Kidney epithelial cell (primary cell): ENCODE measurements at regions not wholly inside any gene's neighbourhood (a gene's known extent, or its start where the extent isn't known, plus 50 kb on each side); places are given as distances from the start of the nearest gene placed in this dataset.

Source experiments
- DNase-seq: peaks from one replicate; pipeline ENCODE4 v3.0.0-alpha.2; 2010; ENCODE audit warnings: low read depth
- H3K27me3 ChIP-seq: 2 replicates; pipeline ENCODE4 v1.6.0; 2011; ENCODE audit warnings: low read length; ENCODE audit not compliant: control insufficient read depth, insufficient read depth
- H3K36me3 ChIP-seq: 2 replicates; pipeline ENCODE4 v1.5.1; 2011; ENCODE audit warnings: low read length; ENCODE audit not compliant: control insufficient read depth, insufficient read depth
- H3K4me3 ChIP-seq: 2 replicates; pipeline ENCODE4 v1.5.1; 2011; ENCODE audit warnings: low read depth, mild to moderate bottlenecking, control low read depth, low read length
- CTCF ChIP-seq: IDR thresholded peaks from 2 replicates; pipeline ENCODE4 v1.5.1; 2011; ENCODE audit warnings: mild to moderate bottlenecking, moderate library complexity, low read length, control low read depth, inconsistent platforms; ENCODE audit not compliant: insufficient read depth, poor library complexity, severe bottlenecking

GRCh38 chr5:53361708-53362107 lies 118.7 kb upstream of the FST start:
- Histone ChIP-seq H3K4me3 (no peak overlapping the region), H3K27me3 (no peaks in the 10 kb centered on the region), H3K36me3 (no peaks in the 10 kb centered on the region)
- TF ChIP-seq CTCF: no peak
- DNase-seq: no peak

- H3K4me3 ChIP-seq: no peak overlapping the region
- H3K27me3 ChIP-seq: no peaks in the 10 kb centered on the region
- DNase-seq: no peak
- no peaks in the 10 kb centered on the region for H3K36me3 ChIP-seq
- no peak for TF ChIP-seq CTCF
These were observed 117.9 kb upstream of the FST start for GRCh38 chr5:53362521-53362941.

DNA sequence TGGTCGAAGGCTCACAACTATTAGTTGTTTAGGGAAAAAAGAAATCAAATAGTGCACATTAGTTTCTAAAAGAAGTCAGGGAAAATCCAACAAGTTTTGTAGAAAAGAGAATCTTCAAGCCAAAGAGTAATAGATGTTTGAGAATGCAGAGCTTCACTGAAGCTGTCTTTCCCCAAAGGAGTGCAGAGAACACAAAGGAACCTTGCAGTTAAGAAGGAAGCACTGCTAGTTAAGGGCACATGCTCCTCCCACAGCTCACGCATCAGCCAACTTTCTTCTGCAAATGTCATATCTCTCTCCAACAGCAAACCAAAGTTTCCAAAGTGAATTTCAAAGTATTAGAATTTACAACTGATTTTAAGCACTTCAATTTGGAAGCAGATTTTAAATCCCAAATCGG lies 116.4 kb upstream of the FST start:
- no peak for TF ChIP-seq CTCF
- no peaks in the 10 kb centered on the region for H3K36me3 ChIP-seq
- no peak overlapping the region for H3K4me3 ChIP-seq
- DNase-seq: no peak
- no peaks in the 10 kb centered on the region for H3K27me3 ChIP-seq

DNA sequence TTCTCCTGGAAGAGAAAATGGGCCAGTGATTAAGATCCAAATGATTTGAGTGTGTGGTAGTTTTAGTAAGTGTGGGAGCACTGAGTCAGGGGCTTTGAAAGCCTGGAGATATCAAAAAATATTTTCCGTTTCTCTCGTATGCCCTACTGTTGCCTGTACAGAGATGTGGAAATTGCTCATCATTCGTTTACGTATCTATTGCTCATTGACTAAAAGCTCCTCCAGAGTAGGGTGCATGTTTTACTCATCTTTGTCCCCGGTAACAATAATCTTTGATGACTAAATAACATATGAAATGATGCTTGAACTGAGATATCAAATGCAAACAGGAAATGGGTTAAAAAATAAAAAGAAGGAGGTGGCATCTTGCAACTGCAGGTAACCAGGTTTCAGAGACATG lies 114.2 kb upstream of the FST start:
- H3K36me3 ChIP-seq: no peaks in the 10 kb centered on the region
- no peaks in the 10 kb centered on the region for H3K27me3 ChIP-seq
- no peak for TF ChIP-seq CTCF
- DNase-seq: no peak
- H3K4me3 ChIP-seq: no peak overlapping the region

DNA sequence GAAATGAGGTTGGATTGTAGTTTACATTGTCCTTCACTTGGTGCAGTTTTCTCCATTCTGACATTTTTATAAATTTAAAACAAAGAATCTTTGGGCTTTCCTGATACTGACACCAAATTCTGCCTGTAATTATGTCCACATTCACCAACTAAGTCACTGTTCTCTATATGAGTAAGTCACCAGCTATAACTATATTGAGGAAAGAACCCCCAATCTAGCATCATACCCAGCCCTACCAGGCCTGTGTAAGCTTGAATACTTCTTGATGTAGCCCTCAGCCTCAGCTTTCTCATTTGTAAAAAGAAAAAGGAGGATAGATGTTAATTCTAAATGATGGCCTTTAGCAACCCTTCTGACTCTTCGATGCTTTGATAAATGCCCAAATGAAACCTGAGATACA lies 112.7 kb upstream of the FST start:
- TF ChIP-seq CTCF: no peak
- Histone ChIP-seq H3K27me3 (no peaks in the 10 kb centered on the region), H3K36me3 (no peaks in the 10 kb centered on the region), H3K4me3 (no peak overlapping the region)
- no peak for DNase-seq

DNA sequence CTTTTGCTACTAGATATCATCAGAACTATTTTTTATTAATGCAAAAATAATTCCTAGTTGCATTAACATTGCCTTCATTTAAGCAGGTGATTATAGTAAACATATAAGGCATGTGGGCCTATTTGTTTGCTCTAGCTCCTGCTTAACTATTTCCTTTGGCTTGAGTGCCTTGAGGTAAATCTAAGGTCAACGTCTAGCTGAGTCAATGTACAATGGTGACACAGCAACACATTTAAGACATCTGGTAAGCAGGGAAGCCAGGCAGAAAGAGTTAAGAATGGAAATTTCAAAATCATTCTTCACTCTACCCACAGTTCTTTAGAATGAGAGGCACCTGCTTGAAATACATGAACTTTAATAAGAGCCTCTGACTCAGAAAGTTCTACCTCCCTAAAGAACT lies 111.9 kb upstream of the FST start:
- DNase-seq: no peak
- Histone ChIP-seq H3K27me3 (no peaks in the 10 kb centered on the region), H3K4me3 (no peak overlapping the region), H3K36me3 (no peaks in the 10 kb centered on the region)
- no peak for TF ChIP-seq CTCF
